Spleen (tissue), 11 donors: ENCODE measurements at regions not wholly inside any gene's neighbourhood (a gene's known extent, or its start where the extent isn't known, plus 50 kb on each side); places are given as distances from the start of the nearest gene placed in this dataset.

Experiments used
- DNase-seq: peaks from one replicate; pipeline ENCODE4 v3.0.0-alpha.2; 2020
- H3K27ac ChIP-seq, 8 donors: fragments of 200-600 bp; sonication (generic) in 7 of 8; 1 replicate in 4 of 8; 2 replicates in 4 of 8; pipeline versions ENCODE4 v1.5.0 to v1.8.0; 2016 to 2021; ENCODE audit warnings: inconsistent platforms in 4 of 8, mild to moderate bottlenecking in 4 of 8, moderate library complexity in 1 of 8
- H3K27me3 ChIP-seq, 7 donors: fragments of 200-600 bp; sonication (generic) in 6 of 7; replicated peaks in 1 of 7; 1 replicate in 4 of 7; 2 replicates in 3 of 7; pipeline versions ENCODE4 v1.5.0 to v1.8.0; 2016 to 2021; ENCODE audit warnings: inconsistent platforms in 3 of 7, mild to moderate bottlenecking in 1 of 7
- H3K36me3 ChIP-seq, 6 donors: fragments of 200-600 bp; sonication (generic) in 5 of 6; 1 replicate in 4 of 6; 2 replicates in 2 of 6; pipeline versions ENCODE4 v1.5.0 to v1.8.0; 2016 to 2021; ENCODE audit warnings: inconsistent platforms in 2 of 6
- H3K4me1 ChIP-seq, 6 donors: fragments of 200-600 bp; sonication (generic) in 5 of 6; 1 replicate in 3 of 6; 2 replicates in 3 of 6; pipeline versions ENCODE4 v1.5.0 to v1.8.0; 2016 to 2021; ENCODE audit warnings: inconsistent platforms in 3 of 6
- H3K4me3 ChIP-seq, 8 donors: fragments of 200-600 bp; sonication (generic) in 7 of 8; 1 replicate in 4 of 8; 2 replicates in 4 of 8; pipeline versions ENCODE4 v1.5.0 to v1.8.0; 2016 to 2021; ENCODE audit warnings: inconsistent platforms in 4 of 8, mild to moderate bottlenecking in 4 of 8, moderate library complexity in 2 of 8
- H3K9me3 ChIP-seq, 8 donors: fragments of 200-600 bp; sonication (generic) in 7 of 8; 1 replicate in 4 of 8; 2 replicates in 4 of 8; pipeline versions ENCODE4 v1.5.0 to v1.8.0; 2016 to 2021; ENCODE audit warnings: inconsistent platforms in 4 of 8
- POLR2A ChIP-seq, 3 donors: fragments of 450-650 bp; IDR thresholded peaks; one replicate each; pipeline ENCODE4 v1.5.1; 2017; ENCODE audit warnings: antibody characterized with exemption in 3 of 3, mild to moderate bottlenecking in 1 of 3
- POLR2AphosphoS5 ChIP-seq, 3 donors: sonication (generic); formaldehyde crosslinking; IDR thresholded peaks; one replicate each; pipeline ENCODE4 v1.5.1; 2017; ENCODE audit warnings: antibody characterized with exemption in 3 of 3
- WGBS, 5 donors: extraction: QIAGEN DNeasy Blood & Tissue Kit in 3 of 5; methylation state at CpG; one replicate each; pipeline versions ENCODE4 v1.1.5 to v1.1.7; 2013 to 2018; 5-methylcytosine and 5-hydroxymethylcytosine counted together
- intact Hi-C: fragments of 100-400 bp; cut with DNase I; formaldehyde crosslinking; loops from one replicate; pipeline ENCODE4 v1.15.0; 2023; ENCODE audit warnings: low total_unique reads
- TF ChIP-seq, protein P1 (sequence below), 11 experiments: fragments of 200-600 bp in 7 of 11; fragments of 450-650 bp in 4 of 11; sonication (generic) in 4 of 11; IDR thresholded peaks in 8 of 11; conservative IDR thresholded peaks in 3 of 11; 1 replicate in 7 of 11; 2 replicates in 4 of 11; pipeline versions ENCODE4 v1.4.0 to v1.8.0; 2016 to 2021; ENCODE audit warnings: antibody characterized with exemption in 11 of 11, inconsistent platforms in 4 of 11, mild to moderate bottlenecking in 1 of 11
- donor health status: healthy with polysubstance abuse.
- donor health status: DM: no; HTN: no; CAD: no; lungs with moderate emphysema.
- donor health status: DM: no; HTN: no; CAD: no.
- donor health status: Bipolar disorder and iron deficiency.
- donor health status: healthy.
- donor health status: DM: no; HTN: no; CAD: no.
- donor health status: DM: yes; HTN: yes; CAD: no.

DNA sequence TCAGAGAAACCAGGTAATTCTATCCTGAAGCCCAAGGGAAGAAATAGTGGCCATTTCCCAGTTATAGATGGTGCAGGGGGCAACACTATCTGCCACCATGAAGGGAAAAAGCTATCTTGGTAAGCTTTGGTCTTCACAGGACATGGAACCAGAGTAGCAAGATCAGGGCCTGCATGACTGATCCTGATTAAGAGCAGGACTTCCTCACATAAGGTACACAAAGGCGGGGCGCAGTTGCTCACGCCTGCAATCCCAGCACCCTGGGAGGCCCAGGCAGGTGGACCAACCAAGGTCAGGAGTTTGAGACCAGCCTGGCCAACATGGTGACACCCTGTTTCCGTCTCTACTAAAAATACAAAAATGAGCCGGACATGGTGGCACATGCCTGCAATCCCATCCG, 148.4 kb upstream of the USP9X start:
- Histone ChIP-seq H3K27me3 (no peaks in the 10 kb centered on the region), H3K9me3 (no peaks in the 10 kb centered on the region), H3K4me1 (peaks cover 0 to 23% (median 7%) of the 10 kb centered on the region in 6 donors), H3K27ac (no peak overlapping the region), H3K4me3 (no peak overlapping the region), H3K36me3 (no peaks in the 10 kb centered on the region)
- intact Hi-C loops = no loop called here
- WGBS, 5 donors = 94 to 100% (median 94%) methylated on average over 3 to 6 of the region's 6 CpGs
- DNase-seq = no peak
- TF ChIP-seq, protein P1, sequence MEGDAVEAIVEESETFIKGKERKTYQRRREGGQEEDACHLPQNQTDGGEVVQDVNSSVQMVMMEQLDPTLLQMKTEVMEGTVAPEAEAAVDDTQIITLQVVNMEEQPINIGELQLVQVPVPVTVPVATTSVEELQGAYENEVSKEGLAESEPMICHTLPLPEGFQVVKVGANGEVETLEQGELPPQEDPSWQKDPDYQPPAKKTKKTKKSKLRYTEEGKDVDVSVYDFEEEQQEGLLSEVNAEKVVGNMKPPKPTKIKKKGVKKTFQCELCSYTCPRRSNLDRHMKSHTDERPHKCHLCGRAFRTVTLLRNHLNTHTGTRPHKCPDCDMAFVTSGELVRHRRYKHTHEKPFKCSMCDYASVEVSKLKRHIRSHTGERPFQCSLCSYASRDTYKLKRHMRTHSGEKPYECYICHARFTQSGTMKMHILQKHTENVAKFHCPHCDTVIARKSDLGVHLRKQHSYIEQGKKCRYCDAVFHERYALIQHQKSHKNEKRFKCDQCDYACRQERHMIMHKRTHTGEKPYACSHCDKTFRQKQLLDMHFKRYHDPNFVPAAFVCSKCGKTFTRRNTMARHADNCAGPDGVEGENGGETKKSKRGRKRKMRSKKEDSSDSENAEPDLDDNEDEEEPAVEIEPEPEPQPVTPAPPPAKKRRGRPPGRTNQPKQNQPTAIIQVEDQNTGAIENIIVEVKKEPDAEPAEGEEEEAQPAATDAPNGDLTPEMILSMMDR (IDR thresholded peaks at IDR 0.05 in 8 of 11, conservative IDR thresholded peaks at IDR 0.05 in 3 of 11) = no peak
- TF ChIP-seq POLR2A (IDR thresholded peaks at IDR 0.05) (no peak), POLR2AphosphoS5 (IDR thresholded peaks at IDR 0.05) (no peak)

DNA sequence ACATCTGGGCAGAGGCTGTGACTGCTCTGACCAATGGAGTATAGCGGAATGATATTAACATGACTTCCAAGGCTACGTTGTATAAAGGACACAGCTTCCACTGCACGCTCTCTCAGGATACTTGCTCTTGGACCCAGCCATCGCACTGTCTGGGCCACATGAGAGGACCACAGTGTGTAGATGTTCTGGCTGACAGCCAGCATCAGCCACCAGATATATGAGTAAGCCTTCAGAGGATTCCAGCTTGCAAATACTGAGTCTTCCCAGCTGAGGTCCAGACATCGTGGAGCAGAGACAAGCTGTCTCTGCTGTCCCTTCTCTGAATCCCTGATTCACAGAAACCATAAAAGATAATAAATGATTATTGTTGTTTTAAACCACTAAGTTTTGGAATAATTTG, 146.8 kb upstream of the USP9X start:
- Histone ChIP-seq H3K27ac (no peak overlapping the region), H3K27me3 (no peaks in the 10 kb centered on the region), H3K9me3 (no peaks in the 10 kb centered on the region), H3K4me1 (peaks cover 0 to 11% (median 2%) of the 10 kb centered on the region in 6 donors), H3K36me3 (no peaks in the 10 kb centered on the region), H3K4me3 (no peak overlapping the region)
- intact Hi-C loops = no loop called here
- no peak for DNase-seq
- 83 to 89% (median 88%) methylated on average over 5 of the region's 5 CpGs for WGBS, 5 donors
- TF ChIP-seq, protein P1 (IDR thresholded peaks at IDR 0.05 in 8 of 11, conservative IDR thresholded peaks at IDR 0.05 in 3 of 11) = no peak
- no peak for TF ChIP-seq POLR2A (IDR thresholded peaks at IDR 0.05)
- TF ChIP-seq POLR2AphosphoS5 (IDR thresholded peaks at IDR 0.05) = no peak

DNA sequence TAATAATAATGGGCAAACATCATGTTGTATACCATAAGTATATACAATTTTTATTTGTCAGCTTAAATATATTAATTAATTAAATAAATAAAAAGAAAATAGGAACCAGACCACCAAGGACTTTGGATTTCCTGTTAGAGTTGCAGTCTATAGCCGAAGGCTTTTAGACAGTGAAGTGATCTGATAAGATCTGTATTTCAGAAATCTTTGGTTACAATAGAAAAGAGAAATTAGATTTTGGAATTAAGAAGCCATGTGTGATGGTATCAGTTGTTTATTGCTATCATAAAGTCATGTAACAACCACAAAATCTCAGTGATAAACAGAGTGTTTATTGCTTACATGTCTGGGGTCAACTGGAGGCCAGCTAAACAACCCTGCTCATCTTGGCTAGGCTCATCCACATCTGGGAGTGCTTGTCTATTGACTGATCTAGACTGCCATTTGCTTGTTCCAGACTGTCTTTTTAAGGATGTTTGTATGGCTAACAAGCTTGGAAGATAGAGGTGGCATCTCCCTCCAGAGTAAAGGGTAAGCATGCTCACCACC, 142.1 kb upstream of the USP9X start:
- no peak for DNase-seq
- H3K9me3 ChIP-seq = no peaks in the 10 kb centered on the region
- H3K36me3 ChIP-seq = no peaks in the 10 kb centered on the region
- peaks cover 0 to 9% (median 0%) of the 10 kb centered on the region in 6 donors for H3K4me1 ChIP-seq
- H3K4me3 ChIP-seq = no peak overlapping the region
- no peak for TF ChIP-seq POLR2A (IDR thresholded peaks at IDR 0.05)
- TF ChIP-seq, protein P1 (IDR thresholded peaks at IDR 0.05 in 8 of 11, conservative IDR thresholded peaks at IDR 0.05 in 3 of 11) = no peak
- 57 to 80% (median 67%) methylated on average over 1 of the region's 1 CpG for WGBS, 5 donors
- intact Hi-C loops = no loop called here
- no peaks in the 10 kb centered on the region for H3K27me3 ChIP-seq
- H3K27ac ChIP-seq = no peak overlapping the region

DNA sequence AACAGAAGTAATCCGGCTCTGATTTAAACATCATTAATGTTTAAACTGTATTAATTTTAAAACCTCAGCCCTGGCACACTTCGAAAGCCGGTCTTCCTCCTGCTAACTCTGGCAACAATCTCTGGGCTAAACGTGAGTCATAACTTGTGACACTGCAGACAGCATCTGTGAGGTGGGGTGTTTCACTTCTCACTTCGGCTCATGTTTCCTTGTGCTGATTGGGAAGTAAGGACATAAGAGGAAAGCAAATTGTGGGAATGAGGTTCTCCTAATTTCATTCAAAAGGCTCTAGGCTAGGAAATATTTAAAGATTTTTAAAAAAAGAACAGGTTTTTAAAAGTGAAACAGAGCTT, 139.9 kb upstream of the USP9X start:
- H3K27me3 ChIP-seq = no peaks in the 10 kb centered on the region
- WGBS, 5 donors = 11 to 49% (median 26%) methylated on average over 5 of the region's 5 CpGs
- no peaks in the 10 kb centered on the region for H3K36me3 ChIP-seq
- H3K27ac ChIP-seq = peak overlapping the region in 4 of 8 donors; percentile 2 to 40 (median 10)
- intact Hi-C loops = no loop called here
- H3K4me3 ChIP-seq = no peak overlapping the region
- H3K4me1 ChIP-seq = peaks cover 0 to 9% (median 0%) of the 10 kb centered on the region in 6 donors
- no peaks in the 10 kb centered on the region for H3K9me3 ChIP-seq
- DNase-seq = no peak
- TF ChIP-seq POLR2AphosphoS5 (IDR thresholded peaks at IDR 0.05) = no peak
- TF ChIP-seq POLR2A (IDR thresholded peaks at IDR 0.05) = no peak
- TF ChIP-seq, protein P1 (IDR thresholded peaks at IDR 0.05 in 8 of 11, conservative IDR thresholded peaks at IDR 0.05 in 3 of 11) = no peak
